Gastrocnemius medialis (tissue), 4 donors: ENCODE measurements at regions not wholly inside any gene's neighbourhood (a gene's known extent, or its start where the extent isn't known, plus 50 kb on each side); places are given as distances from the start of the nearest gene placed in this dataset.

Experiments used
- POLR2A ChIP-seq, 2 donors: fragments of 450-650 bp; IDR thresholded peaks; one replicate each; pipeline ENCODE4 v1.6.1; 2017; ENCODE audit warnings: antibody characterized with exemption in 2 of 2, mild to moderate bottlenecking in 2 of 2, moderate library complexity in 2 of 2
- TF ChIP-seq, protein P1 (sequence below), 5 experiments: fragments of 450-650 bp in 3 of 5; fragments of 200-600 bp in 2 of 5; sonication (generic) in 2 of 5; IDR thresholded peaks in 4 of 5; conservative IDR thresholded peaks in 1 of 5; 1 replicate in 4 of 5; 2 replicates in 1 of 5; pipeline ENCODE4 v1.5.1; 2016 to 2019; ENCODE audit warnings: antibody characterized with exemption in 5 of 5, mild to moderate bottlenecking in 3 of 5, moderate library complexity in 3 of 5

DNA sequence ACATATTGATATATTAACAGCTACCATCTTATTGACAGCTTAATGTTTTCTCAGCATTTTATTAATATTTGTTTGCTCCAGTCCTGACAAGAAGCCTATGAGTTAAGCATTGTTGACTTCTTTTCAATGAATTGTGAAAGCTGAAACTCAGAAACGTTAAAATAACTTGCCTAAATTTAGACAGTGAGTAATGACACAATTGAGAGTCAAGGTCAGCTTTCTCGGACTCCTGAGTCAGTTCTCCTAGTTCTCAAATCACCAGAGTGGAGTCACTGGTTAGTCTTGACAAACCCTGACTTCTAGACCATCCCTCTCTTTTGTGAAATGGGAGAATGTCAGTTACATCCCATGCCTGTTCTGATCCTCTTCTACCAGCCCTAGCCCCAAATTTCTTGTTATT lies 222.7 kb upstream of the ACO1 start:
- no peak for TF ChIP-seq POLR2A (IDR thresholded peaks at IDR 0.05)
- TF ChIP-seq, protein P1, sequence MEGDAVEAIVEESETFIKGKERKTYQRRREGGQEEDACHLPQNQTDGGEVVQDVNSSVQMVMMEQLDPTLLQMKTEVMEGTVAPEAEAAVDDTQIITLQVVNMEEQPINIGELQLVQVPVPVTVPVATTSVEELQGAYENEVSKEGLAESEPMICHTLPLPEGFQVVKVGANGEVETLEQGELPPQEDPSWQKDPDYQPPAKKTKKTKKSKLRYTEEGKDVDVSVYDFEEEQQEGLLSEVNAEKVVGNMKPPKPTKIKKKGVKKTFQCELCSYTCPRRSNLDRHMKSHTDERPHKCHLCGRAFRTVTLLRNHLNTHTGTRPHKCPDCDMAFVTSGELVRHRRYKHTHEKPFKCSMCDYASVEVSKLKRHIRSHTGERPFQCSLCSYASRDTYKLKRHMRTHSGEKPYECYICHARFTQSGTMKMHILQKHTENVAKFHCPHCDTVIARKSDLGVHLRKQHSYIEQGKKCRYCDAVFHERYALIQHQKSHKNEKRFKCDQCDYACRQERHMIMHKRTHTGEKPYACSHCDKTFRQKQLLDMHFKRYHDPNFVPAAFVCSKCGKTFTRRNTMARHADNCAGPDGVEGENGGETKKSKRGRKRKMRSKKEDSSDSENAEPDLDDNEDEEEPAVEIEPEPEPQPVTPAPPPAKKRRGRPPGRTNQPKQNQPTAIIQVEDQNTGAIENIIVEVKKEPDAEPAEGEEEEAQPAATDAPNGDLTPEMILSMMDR (IDR thresholded peaks at IDR 0.05 in 4 of 5, conservative IDR thresholded peaks at IDR 0.05 in 1 of 5) = no peak
